Cardiac muscle cell (in vitro differentiated cells and primary cell): ENCODE measurements at regions not wholly inside any gene's neighbourhood (a gene's known extent, or its start where the extent isn't known, plus 50 kb on each side); places are given as distances from the start of the nearest gene placed in this dataset.

Experiments
- DNase-seq, 2 donors: peaks; one replicate each; pipeline versions ENCODE4 v3.0.0 to v3.0.0-alpha.2; 2010 to 2017; ENCODE audit warnings: low read depth in 1 of 2, low spot score in 1 of 2
- H3K27ac ChIP-seq: fragments of 200-600 bp; sonication (generic); 2 replicates; pipeline ENCODE4 v1.5.1; 2016
- H3K27me3 ChIP-seq: fragments of 200-600 bp; sonication (generic); 2 replicates; pipeline ENCODE4 v1.6.0; 2016; ENCODE audit warnings: control low read depth
- H3K36me3 ChIP-seq: fragments of 200-600 bp; sonication (generic); 2 replicates; pipeline ENCODE4 v1.5.1; 2016; ENCODE audit warnings: control low read depth
- H3K4me1 ChIP-seq: fragments of 200-600 bp; sonication (generic); 2 replicates; pipeline ENCODE4 v1.8.1; 2017; ENCODE audit warnings: low read depth, mild to moderate bottlenecking, mixed run types
- H3K4me3 ChIP-seq: fragments of 200-600 bp; sonication (generic); 2 replicates; pipeline ENCODE4 v1.5.1; 2016; ENCODE audit warnings: mild to moderate bottlenecking
- H3K9me3 ChIP-seq: fragments of 200-600 bp; sonication (generic); 2 replicates; pipeline ENCODE4 v1.5.1; 2017; ENCODE audit warnings: low read depth, mild to moderate bottlenecking, control low read depth
- CTCF ChIP-seq: IDR thresholded peaks from 2 replicates; pipeline ENCODE4 v1.5.1; 2012; ENCODE audit warnings: low read depth, mild to moderate bottlenecking, low read length

DNA sequence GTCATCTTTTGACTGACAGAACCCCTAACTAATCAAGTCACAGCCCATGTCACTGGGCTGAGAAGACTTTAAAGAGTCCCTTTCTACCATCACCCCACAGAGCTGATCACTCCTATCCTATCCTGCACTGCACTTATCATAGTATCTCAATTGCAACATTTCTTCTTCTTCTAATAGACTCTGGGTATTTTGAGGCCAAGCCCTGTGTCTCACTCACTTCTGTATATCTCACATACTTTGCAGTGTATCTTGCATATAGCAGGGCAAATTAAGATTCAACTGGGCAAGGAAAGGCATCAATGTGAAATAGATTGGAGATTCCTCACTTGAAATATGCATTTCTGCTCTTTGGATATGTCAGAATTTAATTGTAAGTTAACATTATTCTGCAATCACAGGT, 531.5 kb upstream of the SLIT2 start:
- H3K36me3 ChIP-seq: no peaks in the 10 kb centered on the region
- no peak for TF ChIP-seq CTCF

DNA sequence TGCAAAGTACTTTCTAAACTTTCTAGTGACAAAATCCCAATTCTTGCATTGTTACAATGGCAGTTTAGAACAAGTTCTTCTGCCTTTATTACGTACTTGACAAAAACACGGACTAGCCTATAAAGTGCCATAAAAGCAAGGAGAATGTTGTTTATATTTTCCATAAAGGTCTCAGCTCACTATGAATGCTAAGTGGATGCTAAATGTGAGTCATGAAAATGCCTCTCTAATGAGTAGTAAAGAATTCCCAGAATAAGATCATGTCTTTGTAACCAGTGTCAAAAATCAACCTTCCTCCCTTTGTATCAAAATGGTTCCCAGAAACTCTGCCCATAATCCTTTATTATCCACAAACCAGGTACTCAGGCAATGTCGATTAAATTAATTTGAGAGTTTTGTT, 539.8 kb upstream of the SLIT2 start:
- DNase-seq: peak in 1 of 2 donors; percentile 43
- no peak overlapping the region for H3K4me3 ChIP-seq
- no peaks in the 10 kb centered on the region for H3K36me3 ChIP-seq
- no peak overlapping the region for H3K27ac ChIP-seq
- H3K4me1 ChIP-seq: no peaks in the 10 kb centered on the region
- no peaks in the 10 kb centered on the region for H3K9me3 ChIP-seq
- no peak for TF ChIP-seq CTCF
- no peaks in the 10 kb centered on the region for H3K27me3 ChIP-seq

More for the DNA sequence above, 531.5 kb upstream of the SLIT2 start:
- Histone ChIP-seq H3K27ac (no peak overlapping the region), H3K9me3 (no peaks in the 10 kb centered on the region), H3K27me3 (no peaks in the 10 kb centered on the region), H3K4me1 (no peaks in the 10 kb centered on the region), H3K4me3 (no peak overlapping the region)
- no peak for DNase-seq

DNA sequence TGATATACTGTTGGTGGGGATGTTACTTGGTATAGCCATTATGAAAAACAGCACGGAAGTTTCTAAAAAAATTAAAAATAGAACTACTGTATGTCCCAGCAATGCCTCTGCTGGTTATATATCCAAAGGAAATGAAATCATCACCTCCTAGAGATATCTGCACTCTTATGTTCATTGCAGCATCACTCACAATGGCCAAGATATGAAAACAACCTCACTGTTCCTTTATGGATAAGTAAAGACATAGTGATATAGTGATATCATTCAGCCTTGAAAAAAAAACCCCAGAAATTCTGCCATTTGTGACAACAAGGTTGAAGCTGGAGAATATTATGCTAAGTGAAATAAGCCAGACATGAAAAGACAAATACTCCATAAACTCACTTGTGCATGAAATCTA, 543.8 kb upstream of the SLIT2 start:
- H3K36me3 ChIP-seq: no peaks in the 10 kb centered on the region
- TF ChIP-seq CTCF: no peak
- peak in 1 of 2 donors; percentile 21 for DNase-seq

DNA sequence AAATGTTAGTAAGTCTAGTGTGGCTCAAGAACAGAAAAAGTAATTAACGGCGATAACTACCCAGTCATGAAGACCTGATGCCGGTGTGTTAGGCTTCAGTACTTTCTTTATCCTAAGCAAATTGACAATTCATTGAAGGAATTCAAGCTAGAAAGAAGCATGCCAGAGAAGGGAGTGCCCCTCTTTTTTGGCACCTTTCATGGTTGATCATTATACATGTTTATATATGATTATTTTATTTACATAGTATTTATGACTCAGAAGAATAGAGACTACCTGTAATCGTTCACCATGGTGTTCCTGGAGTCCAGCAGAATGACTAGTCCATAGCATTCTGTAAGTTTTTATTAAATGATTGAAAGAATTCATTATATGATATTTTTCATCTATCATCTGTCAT, 548.3 kb upstream of the SLIT2 start:
- H3K27ac ChIP-seq: no peak overlapping the region
- H3K4me3 ChIP-seq: no peak overlapping the region
- H3K27me3 ChIP-seq: no peaks in the 10 kb centered on the region
- no peaks in the 10 kb centered on the region for H3K4me1 ChIP-seq
- H3K9me3 ChIP-seq: no peaks in the 10 kb centered on the region
- DNase-seq: no peak
- TF ChIP-seq CTCF: no peak
- H3K36me3 ChIP-seq: no peaks in the 10 kb centered on the region

More for the DNA sequence above, 543.8 kb upstream of the SLIT2 start:
- Histone ChIP-seq H3K27me3 (no peaks in the 10 kb centered on the region), H3K4me3 (no peak overlapping the region), H3K9me3 (no peaks in the 10 kb centered on the region), H3K4me1 (no peaks in the 10 kb centered on the region), H3K27ac (no peak overlapping the region)

GRCh38 chr4:19700992-19701391, 550.7 kb upstream of the SLIT2 start:
- no peak for TF ChIP-seq CTCF
- no peak for DNase-seq
- H3K36me3 ChIP-seq: no peaks in the 10 kb centered on the region
- no peaks in the 10 kb centered on the region for H3K4me1 ChIP-seq
- no peaks in the 10 kb centered on the region for H3K27me3 ChIP-seq
- H3K9me3 ChIP-seq: no peaks in the 10 kb centered on the region
- no peak overlapping the region for H3K27ac ChIP-seq
- H3K4me3 ChIP-seq: no peak overlapping the region

DNA sequence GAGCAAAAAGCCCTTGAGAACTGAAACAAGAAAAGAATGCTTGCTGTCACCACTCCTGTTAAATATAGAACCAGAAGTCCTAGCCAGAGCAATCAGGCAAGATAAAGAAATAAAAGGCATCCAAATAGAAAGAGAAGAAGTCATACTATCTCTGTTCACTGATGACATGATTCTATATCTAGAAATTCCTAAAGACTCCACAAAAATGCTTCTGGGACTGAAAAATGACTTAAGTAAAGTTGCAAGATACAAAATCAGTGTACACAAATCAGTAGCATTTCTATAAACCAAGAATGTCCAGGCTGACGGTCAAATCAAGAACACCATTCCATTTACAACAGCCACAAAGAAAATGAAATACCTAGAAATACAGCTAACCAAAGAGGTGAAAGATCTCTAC, 552.7 kb upstream of the SLIT2 start:
- H3K36me3 ChIP-seq: no peaks in the 10 kb centered on the region
- no peaks in the 10 kb centered on the region for H3K4me1 ChIP-seq
- H3K4me3 ChIP-seq: no peak overlapping the region
- no peak for TF ChIP-seq CTCF
- H3K27me3 ChIP-seq: no peaks in the 10 kb centered on the region
- peak in 1 of 2 donors; percentile 55 for DNase-seq
- H3K9me3 ChIP-seq: no peaks in the 10 kb centered on the region
- H3K27ac ChIP-seq: no peak overlapping the region
